Loucy (cell line): ENCODE measurements at regions not wholly inside any gene's neighbourhood (a gene's known extent, or its start where the extent isn't known, plus 50 kb on each side); places are given as distances from the start of the nearest gene placed in this dataset.

ENCODE experiments used
- EZH2phosphoT487 ChIP-seq: fragments of 200-600 bp; IDR thresholded peaks from 2 replicates; pipeline ENCODE4 v1.6.1; 2018; ENCODE audit warnings: antibody characterized with exemption, mild to moderate bottlenecking, moderate library complexity, borderline replicate concordance
- TF ChIP-seq, protein P1 (sequence below): fragments of 200-600 bp; sonication (generic); conservative IDR thresholded peaks from 2 replicates; pipeline ENCODE4 v1.5.1; 2014; ENCODE audit warnings: mild to moderate bottlenecking, antibody characterized with exemption, low read length

DNA sequence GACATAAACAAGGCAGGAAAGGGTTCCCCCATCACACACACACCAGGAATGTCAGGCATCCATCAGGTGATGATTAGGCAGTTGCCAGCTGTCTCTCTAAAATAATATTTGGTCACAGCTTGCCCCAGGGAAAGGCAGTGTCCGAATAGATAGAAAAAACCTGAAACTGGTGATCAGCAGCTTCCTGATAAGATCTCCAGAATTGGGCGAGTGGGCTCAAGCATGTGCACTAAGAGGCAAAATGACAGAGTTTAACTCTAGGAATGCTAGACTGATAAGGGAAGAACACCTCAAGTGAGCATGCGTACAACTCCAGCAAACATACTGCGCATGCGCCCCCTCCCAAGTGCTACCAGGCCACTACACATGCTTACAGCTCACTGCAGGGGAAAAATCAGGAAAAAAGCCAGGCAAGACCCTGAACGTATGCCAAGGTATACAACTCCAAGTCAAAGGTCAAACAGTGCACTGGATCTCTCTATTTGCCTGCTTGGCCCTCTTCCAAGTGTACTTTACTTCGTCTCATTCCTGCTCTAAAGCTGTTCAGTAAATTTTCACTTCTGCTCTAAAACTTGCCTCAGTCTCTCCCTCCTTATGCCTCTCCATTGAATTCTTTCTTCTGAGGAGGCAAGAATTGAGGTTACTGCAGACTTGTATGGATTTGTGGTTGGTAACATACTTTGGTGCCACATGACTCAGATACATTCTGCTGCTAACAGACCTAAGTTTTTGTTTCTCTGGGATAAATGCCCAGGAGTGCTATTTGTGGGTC is 73.5 kb upstream of the VASH1 start:
- TF ChIP-seq, protein P1, sequence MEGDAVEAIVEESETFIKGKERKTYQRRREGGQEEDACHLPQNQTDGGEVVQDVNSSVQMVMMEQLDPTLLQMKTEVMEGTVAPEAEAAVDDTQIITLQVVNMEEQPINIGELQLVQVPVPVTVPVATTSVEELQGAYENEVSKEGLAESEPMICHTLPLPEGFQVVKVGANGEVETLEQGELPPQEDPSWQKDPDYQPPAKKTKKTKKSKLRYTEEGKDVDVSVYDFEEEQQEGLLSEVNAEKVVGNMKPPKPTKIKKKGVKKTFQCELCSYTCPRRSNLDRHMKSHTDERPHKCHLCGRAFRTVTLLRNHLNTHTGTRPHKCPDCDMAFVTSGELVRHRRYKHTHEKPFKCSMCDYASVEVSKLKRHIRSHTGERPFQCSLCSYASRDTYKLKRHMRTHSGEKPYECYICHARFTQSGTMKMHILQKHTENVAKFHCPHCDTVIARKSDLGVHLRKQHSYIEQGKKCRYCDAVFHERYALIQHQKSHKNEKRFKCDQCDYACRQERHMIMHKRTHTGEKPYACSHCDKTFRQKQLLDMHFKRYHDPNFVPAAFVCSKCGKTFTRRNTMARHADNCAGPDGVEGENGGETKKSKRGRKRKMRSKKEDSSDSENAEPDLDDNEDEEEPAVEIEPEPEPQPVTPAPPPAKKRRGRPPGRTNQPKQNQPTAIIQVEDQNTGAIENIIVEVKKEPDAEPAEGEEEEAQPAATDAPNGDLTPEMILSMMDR = no peak
- no peak for TF ChIP-seq EZH2phosphoT487
